ENCODE measurements at regions not wholly inside any gene's neighbourhood (a gene's known extent, or its start where the extent isn't known, plus 50 kb on each side); places are given as distances from the start of the nearest gene placed in this dataset.

- no peak for DNase-seq (ENCODE audit: low read depth in 2 of 2, low spot score in 1 of 2)
These were observed 455.4 kb downstream of the EBF1 start for GRCh38 chr5:158644301-158644700.

GRCh38 chr5:158643840-158644239 lies 455.9 kb downstream of the EBF1 start:
- no peak for DNase-seq (ENCODE audit: low read depth in 2 of 2, low spot score in 1 of 2)

GRCh38 chr5:158642879-158643278 lies 456.8 kb downstream of the EBF1 start:
- DNase-seq (ENCODE audit: low read depth in 2 of 2, low spot score in 1 of 2) = no peak

- no peak for DNase-seq (ENCODE audit: low read depth in 2 of 2, low spot score in 1 of 2)
These were observed 458.7 kb downstream of the EBF1 start for GRCh38 chr5:158641016-158641415.

- no peak for DNase-seq (ENCODE audit: low read depth in 2 of 2, low spot score in 1 of 2)
These were observed 459.1 kb downstream of the EBF1 start for GRCh38 chr5:158640593-158640980.

- no peak for DNase-seq (ENCODE audit: low read depth in 2 of 2, low spot score in 1 of 2)
These were observed 459.7 kb downstream of the EBF1 start for GRCh38 chr5:158639881-158640592.

- no peak for DNase-seq (ENCODE audit: low read depth in 2 of 2, low spot score in 1 of 2)
These were observed 461.3 kb downstream of the EBF1 start for GRCh38 chr5:158638396-158638795.

- DNase-seq (ENCODE audit: low read depth in 2 of 2, low spot score in 1 of 2) = no peak
These were observed 462.7 kb downstream of the EBF1 start for GRCh38 chr5:158637039-158637438.

GRCh38 chr5:158635565-158635964 lies 464.2 kb downstream of the EBF1 start:
- DNase-seq (ENCODE audit: low read depth in 2 of 2, low spot score in 1 of 2) = no peak

- DNase-seq (ENCODE audit: low read depth in 2 of 2, low spot score in 1 of 2) = no peak
These were observed 465.0 kb downstream of the EBF1 start for GRCh38 chr5:158634714-158635113.

- no peak for DNase-seq (ENCODE audit: low read depth in 2 of 2, low spot score in 1 of 2)
These were observed 470.0 kb downstream of the EBF1 start for GRCh38 chr5:158629591-158630312.

- no peak for DNase-seq (ENCODE audit: low read depth in 2 of 2, low spot score in 1 of 2)
These were observed 473.0 kb downstream of the EBF1 start for GRCh38 chr5:158626718-158627117.

- DNase-seq (ENCODE audit: low read depth in 2 of 2, low spot score in 1 of 2) = no peak
These were observed 475.7 kb downstream of the EBF1 start for GRCh38 chr5:158623971-158624370.

- DNase-seq (ENCODE audit: low read depth in 2 of 2, low spot score in 1 of 2) = no peak
These were observed 478.3 kb downstream of the EBF1 start for GRCh38 chr5:158621391-158621790.

- DNase-seq (ENCODE audit: low read depth in 2 of 2, low spot score in 1 of 2) = no peak
These were observed 480.5 kb downstream of the EBF1 start for GRCh38 chr5:158619083-158619788.

- DNase-seq (ENCODE audit: low read depth in 2 of 2, low spot score in 1 of 2) = no peak
These were observed 481.5 kb downstream of the EBF1 start for GRCh38 chr5:158618256-158618655.

- no peak for DNase-seq (ENCODE audit: low read depth in 2 of 2, low spot score in 1 of 2)
These were observed 483.0 kb downstream of the EBF1 start for GRCh38 chr5:158616707-158617106.

- no peak for DNase-seq (ENCODE audit: low read depth in 2 of 2, low spot score in 1 of 2)
These were observed 484.8 kb downstream of the EBF1 start for GRCh38 chr5:158614951-158615350.

- no peak for DNase-seq (ENCODE audit: low read depth in 2 of 2, low spot score in 1 of 2)
These were observed 488.1 kb downstream of the EBF1 start for GRCh38 chr5:158611581-158611980.

GRCh38 chr5:158610051-158610415 lies 489.7 kb downstream of the EBF1 start:
- no peak for DNase-seq (ENCODE audit: low read depth in 2 of 2, low spot score in 1 of 2)

GRCh38 chr5:158609333-158610050 lies 490.2 kb downstream of the EBF1 start:
- DNase-seq (ENCODE audit: low read depth in 2 of 2, low spot score in 1 of 2) = no peak

GRCh38 chr5:158607088-158607487 lies 492.6 kb downstream of the EBF1 start:
- DNase-seq (ENCODE audit: low read depth in 2 of 2, low spot score in 1 of 2) = no peak
